ENCODE measurements at regions not wholly inside any gene's neighbourhood (a gene's known extent, or its start where the extent isn't known, plus 50 kb on each side); places are given as distances from the start of the nearest gene placed in this dataset.

GRCh38 chr14:32019276-32019675, 57.8 kb upstream of the ARHGAP5 start:
- Histone ChIP-seq H3K4me1 (no peaks in the 10 kb centered on the region), H3K9me3 (no peaks in the 10 kb centered on the region), H3K27me3 (replicated peaks in 1 of 7) (no peaks in the 10 kb centered on the region), H3K4me3 (no peak overlapping the region), H3K36me3 (no peaks in the 10 kb centered on the region), H3K27ac (no peak overlapping the region)
- intact Hi-C loops (cut with DNase I; ENCODE audit: low total_unique reads): no loop called here
- 71 to 81% (median 79%) methylated on average over 7 of the region's 7 CpGs for WGBS, 5 donors
- no peak for DNase-seq
- TF ChIP-seq CTCF (IDR thresholded peaks at IDR 0.05 in 8 of 11, conservative IDR thresholded peaks at IDR 0.05 in 3 of 11): no peak
- TF ChIP-seq POLR2A (IDR thresholded peaks at IDR 0.05): no peak
- no peak for TF ChIP-seq POLR2AphosphoS5 (IDR thresholded peaks at IDR 0.05)

- no peaks in the 10 kb centered on the region for H3K27me3 ChIP-seq (replicated peaks in 1 of 7)
- 82 to 98% (median 93%) methylated on average over 4 of the region's 4 CpGs for WGBS, 5 donors
- TF ChIP-seq POLR2A (IDR thresholded peaks at IDR 0.05) (no peak), CTCF (IDR thresholded peaks at IDR 0.05 in 8 of 11, conservative IDR thresholded peaks at IDR 0.05 in 3 of 11) (no peak), POLR2AphosphoS5 (IDR thresholded peaks at IDR 0.05) (no peak)
- no peak for DNase-seq
- no peaks in the 10 kb centered on the region for H3K36me3 ChIP-seq
- intact Hi-C loops (cut with DNase I; ENCODE audit: low total_unique reads): no loop called here
- no peak overlapping the region for H3K27ac ChIP-seq
- H3K9me3 ChIP-seq: no peaks in the 10 kb centered on the region
- H3K4me3 ChIP-seq: no peak overlapping the region
- H3K4me1 ChIP-seq: no peaks in the 10 kb centered on the region
Measured at GRCh38 chr14:32020882-32021281, 56.2 kb upstream of the ARHGAP5 start.

- DNase-seq: no peak
- no peaks in the 10 kb centered on the region for H3K27me3 ChIP-seq (replicated peaks in 1 of 7)
- no peaks in the 10 kb centered on the region for H3K4me1 ChIP-seq
- WGBS, 5 donors: 81 to 95% (median 93%) methylated on average over 3 of the region's 3 CpGs
- H3K9me3 ChIP-seq: no peaks in the 10 kb centered on the region
- H3K36me3 ChIP-seq: no peaks in the 10 kb centered on the region
- no peak for TF ChIP-seq POLR2A (IDR thresholded peaks at IDR 0.05)
- TF ChIP-seq CTCF (IDR thresholded peaks at IDR 0.05 in 8 of 11, conservative IDR thresholded peaks at IDR 0.05 in 3 of 11): no peak
- no peak for TF ChIP-seq POLR2AphosphoS5 (IDR thresholded peaks at IDR 0.05)
- intact Hi-C loops (cut with DNase I; ENCODE audit: low total_unique reads): no loop called here
- no peak overlapping the region for H3K4me3 ChIP-seq
- H3K27ac ChIP-seq: no peak overlapping the region
Measured at GRCh38 chr14:32021341-32021740, 55.8 kb upstream of the ARHGAP5 start.

GRCh38 chr14:32022525-32022924, 54.6 kb upstream of the ARHGAP5 start:
- Histone ChIP-seq H3K4me1 (no peaks in the 10 kb centered on the region), H3K36me3 (no peaks in the 10 kb centered on the region), H3K27ac (no peak overlapping the region), H3K27me3 (replicated peaks in 1 of 7) (no peaks in the 10 kb centered on the region), H3K4me3 (no peak overlapping the region), H3K9me3 (no peaks in the 10 kb centered on the region)
- DNase-seq: no peak
- 90 to 94% (median 93%) methylated on average over 4 of the region's 4 CpGs for WGBS, 5 donors
- intact Hi-C loops (cut with DNase I; ENCODE audit: low total_unique reads): no loop called here
- no peak for TF ChIP-seq CTCF (IDR thresholded peaks at IDR 0.05 in 8 of 11, conservative IDR thresholded peaks at IDR 0.05 in 3 of 11)
- no peak for TF ChIP-seq POLR2AphosphoS5 (IDR thresholded peaks at IDR 0.05)
- TF ChIP-seq POLR2A (IDR thresholded peaks at IDR 0.05): no peak
